ENCODE measurements at regions not wholly inside any gene's neighbourhood (a gene's known extent, or its start where the extent isn't known, plus 50 kb on each side); places are given as distances from the start of the nearest gene placed in this dataset.

DNA sequence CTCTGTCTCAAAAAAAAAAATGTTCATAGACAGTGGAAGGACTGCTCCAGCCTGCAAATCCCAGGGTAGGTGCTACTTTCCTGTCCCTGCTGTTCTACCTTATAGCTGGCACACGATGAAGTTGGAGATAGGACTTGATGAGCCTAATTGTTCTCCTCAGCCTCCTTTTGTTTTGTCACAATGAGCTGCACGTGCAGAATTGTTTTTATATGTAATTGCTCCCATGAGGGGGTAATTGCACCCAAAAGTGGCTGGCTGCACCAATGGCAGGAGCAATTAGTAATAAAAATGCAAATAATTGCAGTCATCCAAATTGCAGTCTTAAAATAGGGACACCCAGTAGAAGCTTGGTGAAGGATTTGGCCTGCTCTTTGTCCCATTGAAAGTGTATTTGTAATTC is 63.0 kb upstream of the PFN2 start:
- Histone ChIP-seq H3K79me2 (ENCODE audit: insufficient read depth, low read depth) (no peaks in the 10 kb centered on the region), H3K27me3 (ENCODE audit: insufficient read depth, low read depth) (no peaks in the 10 kb centered on the region), H3K4me3 (IDR thresholded peaks at IDR 0.05; ENCODE audit: insufficient read depth, low read depth, low read length) (no peak overlapping the region), H2AFZ (ENCODE audit: low read depth) (no peak overlapping the region), H4K20me1 (ENCODE audit: insufficient read depth) (no peaks in the 10 kb centered on the region), H3K36me3 (ENCODE audit: insufficient read depth) (no peaks in the 10 kb centered on the region), H3K4me2 (no peak overlapping the region), H3K27ac (no peak overlapping the region), H3K9ac (no peak overlapping the region), H3K4me1 (ENCODE audit: low read depth, poor library complexity, severe bottlenecking) (no peaks in the 10 kb centered on the region)
- TF ChIP-seq, protein P1, sequence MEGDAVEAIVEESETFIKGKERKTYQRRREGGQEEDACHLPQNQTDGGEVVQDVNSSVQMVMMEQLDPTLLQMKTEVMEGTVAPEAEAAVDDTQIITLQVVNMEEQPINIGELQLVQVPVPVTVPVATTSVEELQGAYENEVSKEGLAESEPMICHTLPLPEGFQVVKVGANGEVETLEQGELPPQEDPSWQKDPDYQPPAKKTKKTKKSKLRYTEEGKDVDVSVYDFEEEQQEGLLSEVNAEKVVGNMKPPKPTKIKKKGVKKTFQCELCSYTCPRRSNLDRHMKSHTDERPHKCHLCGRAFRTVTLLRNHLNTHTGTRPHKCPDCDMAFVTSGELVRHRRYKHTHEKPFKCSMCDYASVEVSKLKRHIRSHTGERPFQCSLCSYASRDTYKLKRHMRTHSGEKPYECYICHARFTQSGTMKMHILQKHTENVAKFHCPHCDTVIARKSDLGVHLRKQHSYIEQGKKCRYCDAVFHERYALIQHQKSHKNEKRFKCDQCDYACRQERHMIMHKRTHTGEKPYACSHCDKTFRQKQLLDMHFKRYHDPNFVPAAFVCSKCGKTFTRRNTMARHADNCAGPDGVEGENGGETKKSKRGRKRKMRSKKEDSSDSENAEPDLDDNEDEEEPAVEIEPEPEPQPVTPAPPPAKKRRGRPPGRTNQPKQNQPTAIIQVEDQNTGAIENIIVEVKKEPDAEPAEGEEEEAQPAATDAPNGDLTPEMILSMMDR (conservative IDR thresholded peaks at IDR 0.05; ENCODE audit: low read depth, low read length) = no peak

DNA sequence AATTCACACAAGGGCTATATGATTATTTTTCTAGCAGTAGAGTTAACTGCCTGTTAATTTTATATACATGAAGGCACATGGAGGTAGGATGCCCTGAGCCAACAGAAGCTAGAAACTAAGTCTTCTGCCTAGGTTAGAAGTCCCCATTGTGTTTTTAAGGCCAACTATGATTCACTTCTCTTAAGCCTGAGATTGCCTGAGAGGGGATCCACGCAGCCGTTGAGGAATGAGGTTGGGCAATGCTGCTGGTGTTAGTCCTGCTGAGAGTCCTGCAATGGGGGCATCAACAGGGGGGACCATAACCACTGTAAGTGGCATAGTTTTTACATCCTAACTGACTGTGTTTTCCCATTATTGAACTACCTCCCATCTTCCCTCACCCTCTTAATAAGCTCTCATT is 60.1 kb upstream of the PFN2 start:
- TF ChIP-seq, protein P1 (conservative IDR thresholded peaks at IDR 0.05; ENCODE audit: low read depth, low read length) = no peak
- H3K4me3 ChIP-seq (IDR thresholded peaks at IDR 0.05; ENCODE audit: insufficient read depth, low read depth, low read length) = no peak overlapping the region
- H3K79me2 ChIP-seq (ENCODE audit: insufficient read depth, low read depth) = no peaks in the 10 kb centered on the region
- H4K20me1 ChIP-seq (ENCODE audit: insufficient read depth) = no peaks in the 10 kb centered on the region
- H3K4me1 ChIP-seq (ENCODE audit: low read depth, poor library complexity, severe bottlenecking) = no peaks in the 10 kb centered on the region
- H3K27ac ChIP-seq = no peak overlapping the region
- H3K4me2 ChIP-seq = no peak overlapping the region
- H3K36me3 ChIP-seq (ENCODE audit: insufficient read depth) = no peaks in the 10 kb centered on the region
- no peaks in the 10 kb centered on the region for H3K27me3 ChIP-seq (ENCODE audit: insufficient read depth, low read depth)
- no peak overlapping the region for H3K9ac ChIP-seq
- H2AFZ ChIP-seq (ENCODE audit: low read depth) = no peak overlapping the region

DNA sequence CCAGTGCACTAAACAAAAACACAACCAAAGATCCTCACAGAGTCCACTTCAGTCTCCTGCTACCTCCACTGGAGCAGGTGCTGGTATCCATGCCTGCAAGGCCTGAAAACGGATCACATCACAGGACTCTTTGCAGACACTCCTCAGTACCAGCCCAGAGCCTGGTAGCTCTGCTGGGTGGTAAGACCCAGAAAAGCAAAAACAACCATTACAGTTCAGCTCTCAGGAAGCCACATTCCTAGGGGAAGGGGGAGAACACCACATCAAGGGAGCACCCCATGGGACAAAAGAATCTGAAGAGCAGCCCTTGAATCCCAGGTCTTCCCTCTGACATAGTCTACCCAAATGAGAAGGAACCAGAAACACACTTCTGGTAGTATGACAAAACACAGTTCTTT is 52.5 kb upstream of the PFN2 start:
- H3K4me3 ChIP-seq (IDR thresholded peaks at IDR 0.05; ENCODE audit: insufficient read depth, low read depth, low read length) = no peak overlapping the region
- no peak overlapping the region for H3K4me2 ChIP-seq
- no peaks in the 10 kb centered on the region for H3K79me2 ChIP-seq (ENCODE audit: insufficient read depth, low read depth)
- no peak overlapping the region for H3K9ac ChIP-seq
- H2AFZ ChIP-seq (ENCODE audit: low read depth) = no peak overlapping the region
- H3K4me1 ChIP-seq (ENCODE audit: low read depth, poor library complexity, severe bottlenecking) = no peaks in the 10 kb centered on the region
- TF ChIP-seq, protein P1 (conservative IDR thresholded peaks at IDR 0.05; ENCODE audit: low read depth, low read length) = no peak
- no peaks in the 10 kb centered on the region for H4K20me1 ChIP-seq (ENCODE audit: insufficient read depth)
- no peak overlapping the region for H3K27ac ChIP-seq
- no peaks in the 10 kb centered on the region for H3K27me3 ChIP-seq (ENCODE audit: insufficient read depth, low read depth)
- H3K36me3 ChIP-seq (ENCODE audit: insufficient read depth) = no peaks in the 10 kb centered on the region

DNA sequence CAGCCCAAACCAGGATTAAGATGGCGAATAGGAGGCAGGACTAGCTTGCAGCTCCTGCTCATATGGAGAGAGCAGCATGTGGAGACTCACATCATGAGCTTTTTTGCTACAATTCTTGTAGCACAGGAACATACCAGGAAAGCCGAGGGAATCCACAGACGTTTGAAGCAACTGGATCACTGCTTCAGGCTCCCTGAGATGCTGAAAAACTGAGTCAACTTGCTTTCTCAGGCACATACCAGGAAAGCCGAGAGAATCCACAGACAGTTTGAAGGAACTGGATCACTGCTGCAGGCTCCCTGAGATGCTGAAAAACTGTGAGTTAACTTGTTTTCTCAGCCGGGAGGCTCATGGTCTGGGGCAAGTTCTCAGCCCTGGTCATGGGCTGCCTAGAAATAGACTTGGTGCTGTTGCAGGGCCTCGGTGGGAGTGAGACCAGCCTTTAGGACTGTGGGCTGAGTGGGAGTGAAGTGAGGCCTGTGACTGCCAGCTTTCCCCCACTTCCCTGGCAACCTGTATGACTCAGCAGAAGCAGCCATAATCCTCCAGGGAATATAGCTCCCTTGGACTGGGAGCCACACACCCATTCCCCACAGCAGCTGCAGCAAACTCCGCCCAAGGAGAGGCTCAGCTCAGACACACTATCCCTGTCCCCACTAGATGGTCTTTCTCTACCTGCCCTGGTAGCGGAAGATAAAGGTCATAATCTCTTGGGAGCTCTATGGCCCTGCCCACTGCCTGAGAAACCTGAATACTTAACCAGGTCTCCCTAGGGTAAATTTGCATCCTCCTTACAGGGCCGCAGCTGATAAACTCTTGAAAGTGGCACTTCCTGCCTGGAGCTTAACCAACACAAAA is 51.9 kb upstream of the PFN2 start:
- Histone ChIP-seq H3K27ac (no peak overlapping the region), H3K9ac (no peak overlapping the region)

More for the DNA sequence above, 51.9 kb upstream of the PFN2 start:
- Histone ChIP-seq H3K4me2 (no peak overlapping the region), H3K79me2 (ENCODE audit: insufficient read depth, low read depth) (no peaks in the 10 kb centered on the region), H3K4me1 (ENCODE audit: low read depth, poor library complexity, severe bottlenecking) (no peaks in the 10 kb centered on the region), H3K27me3 (ENCODE audit: insufficient read depth, low read depth) (no peaks in the 10 kb centered on the region), H3K36me3 (ENCODE audit: insufficient read depth) (no peaks in the 10 kb centered on the region), H3K4me3 (IDR thresholded peaks at IDR 0.05; ENCODE audit: insufficient read depth, low read depth, low read length) (no peak overlapping the region), H2AFZ (ENCODE audit: low read depth) (no peak overlapping the region), H4K20me1 (ENCODE audit: insufficient read depth) (no peaks in the 10 kb centered on the region)
- TF ChIP-seq, protein P1 (conservative IDR thresholded peaks at IDR 0.05; ENCODE audit: low read depth, low read length) = no peak

Measured in KMS-11 (cell line).